ENCODE measurements at regions not wholly inside any gene's neighbourhood (a gene's known extent, or its start where the extent isn't known, plus 50 kb on each side); places are given as distances from the start of the nearest gene placed in this dataset.
"Not testable (repeated sequence)": the region's sequence is repeated elsewhere in the genome, so short reads cannot be mapped to it uniquely, and the experiment has no call there.

GRCh38 chr7:46754140-46754720, 827.7 kb downstream of the TNS3 start:
- DNase-seq (ENCODE audit: low read depth), result no peak

- DNase-seq (ENCODE audit: low read depth), result no peak
Measured at GRCh38 chr7:46753662-46754061, 828.2 kb downstream of the TNS3 start.

- no peak for DNase-seq (ENCODE audit: low read depth)
Measured at GRCh38 chr7:46752881-46753366, 829.0 kb downstream of the TNS3 start.

- not testable (repeated sequence) for DNase-seq (ENCODE audit: low read depth)
Measured at GRCh38 chr7:46751927-46752723, 829.8 kb downstream of the TNS3 start.

- no peak for DNase-seq (ENCODE audit: low read depth)
Measured at GRCh38 chr7:46751471-46751870, 830.4 kb upstream of the IGFBP3 start.

- DNase-seq (ENCODE audit: low read depth), result no peak
Measured at GRCh38 chr7:46750321-46750865, 829.3 kb upstream of the IGFBP3 start.

- no peak for DNase-seq (ENCODE audit: low read depth)
Measured at GRCh38 chr7:46747869-46748576, 827.0 kb upstream of the IGFBP3 start.

- DNase-seq (ENCODE audit: low read depth), result no peak
Measured at GRCh38 chr7:46746695-46747687, 825.9 kb upstream of the IGFBP3 start.

- no peak for DNase-seq (ENCODE audit: low read depth)
Measured at GRCh38 chr7:46745707-46746090, 824.6 kb upstream of the IGFBP3 start.

GRCh38 chr7:46744957-46745706, 824.1 kb upstream of the IGFBP3 start:
- no peak for DNase-seq (ENCODE audit: low read depth)

GRCh38 chr7:46742601-46743000, 821.5 kb upstream of the IGFBP3 start:
- DNase-seq (ENCODE audit: low read depth), result no peak

GRCh38 chr7:46741938-46742540, 821.0 kb upstream of the IGFBP3 start:
- no peak for DNase-seq (ENCODE audit: low read depth)

GRCh38 chr7:46741181-46741580, 820.1 kb upstream of the IGFBP3 start:
- DNase-seq (ENCODE audit: low read depth), result no peak

GRCh38 chr7:46739518-46740234, 818.6 kb upstream of the IGFBP3 start:
- no peak for DNase-seq (ENCODE audit: low read depth)

- DNase-seq (ENCODE audit: low read depth), result no peak
Measured at GRCh38 chr7:46738796-46739195, 817.7 kb upstream of the IGFBP3 start.

GRCh38 chr7:46738165-46738564, 817.1 kb upstream of the IGFBP3 start:
- no peak for DNase-seq (ENCODE audit: low read depth)

- no peak for DNase-seq (ENCODE audit: low read depth)
Measured at GRCh38 chr7:46725838-46726237, 804.8 kb upstream of the IGFBP3 start.

GRCh38 chr7:46725136-46725535, 804.1 kb upstream of the IGFBP3 start:
- DNase-seq (ENCODE audit: low read depth), result no peak

GRCh38 chr7:46723742-46724141, 802.7 kb upstream of the IGFBP3 start:
- DNase-seq (ENCODE audit: low read depth), result no peak

- DNase-seq (ENCODE audit: low read depth), result no peak
Measured at GRCh38 chr7:46723003-46723402, 801.9 kb upstream of the IGFBP3 start.
